Fibroblast of upper back skin (primary cell): ENCODE measurements at regions not wholly inside any gene's neighbourhood (a gene's known extent, or its start where the extent isn't known, plus 50 kb on each side); places are given as distances from the start of the nearest gene placed in this dataset.
"Not testable (repeated sequence)": the region's sequence is repeated elsewhere in the genome, so short reads cannot be mapped to it uniquely, and the experiment has no call there.

Source experiments
- DNase-seq: peaks from one replicate; pipeline ENCODE4 v3.0.0-alpha.2; 2013

DNA sequence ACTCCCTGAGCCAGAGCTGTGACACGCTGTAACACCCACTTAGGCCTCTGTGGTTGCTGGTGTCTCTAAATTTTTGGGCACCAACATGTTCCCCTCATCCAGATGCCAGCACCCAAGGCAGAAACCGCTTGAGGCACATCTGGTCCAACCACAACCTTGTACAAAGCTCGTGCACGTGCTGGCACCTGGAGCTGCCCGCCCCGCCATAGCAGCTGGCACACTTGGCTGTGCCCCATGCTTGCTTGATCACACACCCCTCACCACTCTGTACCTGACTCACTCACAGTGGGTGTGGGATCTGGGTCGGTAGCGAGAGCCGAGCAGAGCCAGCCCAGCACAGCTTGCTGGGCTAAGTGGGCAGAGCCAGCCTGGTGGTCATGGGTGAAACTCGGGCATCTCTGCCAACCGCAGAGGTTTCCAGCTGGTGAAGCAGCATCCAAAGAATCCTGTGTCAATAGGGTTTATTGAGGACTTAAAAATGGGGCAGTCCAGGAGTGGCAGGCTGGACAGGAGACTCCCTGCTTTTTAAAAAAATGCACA lies 1210.4 kb downstream of the TYW1 start:
- DNase-seq: no peak

DNA sequence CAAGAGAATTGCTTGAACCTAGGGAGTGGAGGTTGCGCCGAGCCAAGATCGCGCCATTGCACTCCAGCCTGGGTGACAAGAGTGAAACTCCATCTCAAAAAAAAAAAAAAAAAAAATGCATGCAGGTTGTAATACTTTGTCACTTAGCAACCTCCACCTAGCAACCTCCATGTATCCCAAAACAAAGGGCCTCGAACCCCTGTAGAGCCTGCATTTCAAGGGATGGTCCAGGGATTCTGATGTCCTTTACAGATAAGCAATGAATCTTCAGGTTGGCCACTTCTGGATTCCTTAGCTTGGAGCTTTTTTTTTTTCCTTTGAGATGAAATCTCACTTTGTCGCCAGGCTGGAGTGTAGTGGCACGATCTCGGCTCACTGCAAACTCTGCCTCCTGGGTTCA lies 1211.0 kb downstream of the TYW1 start:
- DNase-seq: no peak

DNA sequence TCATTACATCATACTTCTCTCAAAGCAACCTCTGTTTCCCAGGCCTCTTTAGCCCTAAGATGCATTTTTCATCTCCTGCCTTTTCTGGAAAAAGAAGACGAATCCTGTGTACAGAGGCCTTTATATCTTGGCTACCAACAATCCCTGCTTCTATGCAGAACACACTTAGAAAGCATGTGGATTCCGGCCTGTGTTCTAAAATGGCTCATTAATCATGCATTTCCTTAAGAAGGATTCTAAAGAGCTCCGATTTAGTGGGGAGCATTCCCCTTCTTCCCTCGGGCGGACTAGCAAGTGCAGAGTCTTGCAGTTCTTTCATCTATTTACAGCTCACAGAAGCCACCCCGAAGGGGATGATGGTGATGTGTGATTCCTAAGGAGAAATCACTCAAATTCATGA lies 1212.9 kb downstream of the TYW1 start:
- DNase-seq: no peak

DNA sequence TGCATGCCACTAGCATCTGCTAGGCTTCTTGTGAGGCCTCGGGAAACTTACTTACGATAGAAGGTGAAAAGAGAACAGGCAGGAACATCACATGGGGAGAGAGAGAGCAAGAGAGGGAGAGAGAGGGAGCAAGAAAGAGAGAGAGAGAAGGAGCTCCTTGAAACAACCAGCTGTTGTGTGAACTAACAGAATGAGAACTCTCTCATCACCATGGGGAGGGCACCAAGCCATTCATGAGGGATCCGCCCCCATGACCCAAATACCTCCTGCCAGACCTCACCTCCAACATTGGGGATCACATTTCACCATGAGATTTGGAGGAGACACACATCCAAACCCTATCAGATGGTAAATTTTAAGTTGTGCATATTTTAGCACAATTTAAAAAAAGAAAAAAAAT lies 1217.2 kb downstream of the TYW1 start:
- DNase-seq: no peak

DNA sequence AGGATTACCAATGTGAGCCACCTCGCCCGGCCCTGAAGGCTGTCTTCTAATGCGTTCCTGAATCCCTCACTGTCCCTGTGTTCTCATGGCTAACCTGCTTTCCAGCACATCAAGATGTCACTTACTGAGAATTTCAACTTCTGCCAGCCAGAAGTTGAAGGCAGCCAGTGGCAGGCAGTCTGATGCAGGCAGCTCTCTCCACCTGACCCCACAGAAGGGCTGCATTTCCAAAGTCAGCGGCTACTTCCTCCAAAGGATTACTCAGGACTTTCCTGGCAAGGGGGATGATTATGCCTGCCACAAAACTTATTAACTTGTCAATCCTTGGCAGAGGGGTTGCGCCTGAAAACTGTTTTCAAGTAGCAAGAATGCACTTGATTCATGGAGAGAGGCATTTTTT lies 1219.4 kb downstream of the TYW1 start:
- DNase-seq: peak; percentile 40

DNA sequence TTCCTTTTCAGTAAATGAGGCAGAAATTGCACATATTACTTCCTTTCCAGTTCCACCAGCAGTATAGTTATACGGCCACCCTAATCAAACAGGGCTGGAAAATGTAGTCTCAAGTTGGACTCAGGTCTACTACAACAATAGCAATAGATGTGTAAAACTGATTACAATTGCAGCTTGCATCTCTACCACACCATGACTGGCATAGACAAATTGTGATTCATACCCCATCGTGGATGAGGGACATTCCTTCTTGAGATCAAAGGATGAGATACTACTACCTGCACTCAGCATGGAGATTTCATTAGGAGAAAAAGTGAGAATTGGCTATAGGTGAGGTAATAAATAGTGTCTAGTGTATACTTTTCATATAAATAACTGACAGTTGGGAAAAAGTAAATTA lies 1220.8 kb downstream of the TYW1 start:
- no peak for DNase-seq

DNA sequence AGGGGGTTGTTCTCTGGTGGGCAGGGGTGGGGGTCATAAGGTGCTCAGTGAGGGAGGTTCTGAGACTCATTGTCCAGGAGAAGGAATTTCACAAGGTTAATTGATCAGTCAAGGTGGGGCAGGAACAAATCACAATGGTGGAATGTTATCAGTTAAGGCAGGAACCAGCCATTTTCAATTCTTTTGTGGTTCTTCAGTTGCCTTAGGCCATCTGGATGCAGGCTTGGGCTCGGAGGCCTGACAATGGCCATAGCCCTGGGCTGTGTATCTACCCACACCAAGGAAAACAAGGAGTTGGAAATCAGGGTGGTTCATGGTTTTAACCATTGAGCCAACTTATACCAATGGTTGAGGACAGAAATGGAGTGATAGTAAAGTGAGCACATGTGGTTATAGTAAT lies 1221.8 kb downstream of the TYW1 start:
- DNase-seq: no peak

DNA sequence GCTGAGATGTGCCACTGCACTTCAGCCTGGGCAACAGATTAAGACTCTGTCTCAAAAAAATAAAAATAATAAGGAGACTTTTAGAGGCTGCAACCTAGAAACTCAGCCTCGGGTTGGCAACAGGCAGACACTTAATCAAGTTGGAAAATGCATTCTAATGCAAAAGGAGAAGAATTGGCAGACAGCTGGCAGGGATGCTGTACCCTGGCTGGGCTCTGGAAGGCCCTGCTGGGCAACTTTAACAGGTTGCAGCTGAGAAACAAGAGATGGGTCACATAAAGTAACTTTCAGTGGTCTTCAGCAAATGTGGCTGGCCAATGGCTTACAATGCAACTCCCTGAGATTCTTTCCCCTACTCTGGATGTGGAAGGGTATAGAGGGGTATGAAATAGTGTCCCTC lies 1225.7 kb downstream of the TYW1 start:
- DNase-seq: no peak

DNA sequence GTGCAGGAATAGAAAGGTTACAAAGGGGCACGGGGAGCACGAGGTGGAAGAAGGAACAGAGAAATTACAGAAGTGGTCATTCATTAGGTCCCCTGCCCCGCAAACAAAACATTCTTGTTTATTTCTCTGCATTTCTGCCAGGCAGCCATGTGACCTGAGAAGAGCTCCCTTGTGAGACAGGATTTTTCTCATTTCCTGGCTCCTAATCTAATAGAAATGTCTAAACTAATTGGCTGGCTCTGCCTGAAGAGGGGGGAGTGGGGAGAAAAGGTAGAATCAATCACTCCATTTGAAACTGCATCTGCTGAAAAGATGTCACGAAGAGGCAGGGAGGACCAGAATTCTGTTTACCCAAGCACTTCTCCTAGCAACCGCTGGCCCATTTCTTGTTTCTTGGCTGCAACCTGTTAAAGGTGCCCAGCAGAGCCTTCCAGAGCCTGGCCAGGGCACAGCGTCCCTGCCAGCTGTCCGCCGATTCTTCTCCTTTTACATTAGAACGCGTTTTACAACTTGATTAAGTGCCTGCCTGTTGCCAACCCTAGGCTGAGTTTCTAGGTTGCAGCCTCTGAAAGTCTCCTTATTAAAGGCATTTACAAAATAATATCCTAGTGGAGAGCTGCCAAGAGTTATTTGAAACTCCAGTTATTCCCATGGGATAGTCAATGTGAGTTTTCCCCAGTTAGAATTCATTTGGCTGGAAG lies 1227.6 kb downstream of the TYW1 start:
- DNase-seq: peak; percentile 29

DNA sequence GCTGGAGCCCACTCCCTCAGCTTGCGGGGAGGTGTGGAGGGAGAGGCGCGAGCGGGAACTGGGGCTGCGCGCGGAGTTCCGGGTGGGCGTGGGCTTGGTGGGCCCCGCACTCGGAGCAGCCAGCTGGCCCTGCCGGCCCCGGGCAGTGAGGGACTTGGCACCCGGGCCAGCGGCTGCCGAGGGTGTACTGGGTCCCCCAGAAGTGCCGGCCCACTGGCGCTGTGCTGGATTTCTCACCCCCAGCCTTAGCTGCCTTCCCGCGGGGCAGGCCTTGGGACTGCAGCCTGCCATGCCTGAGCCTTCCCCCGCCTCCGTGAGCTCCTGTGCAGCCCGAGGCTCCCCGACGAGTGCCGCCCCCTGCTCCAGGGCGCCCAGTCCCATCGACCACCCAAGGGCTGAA lies 1234.4 kb downstream of the TYW1 start:
- DNase-seq: not testable (repeated sequence)

DNA sequence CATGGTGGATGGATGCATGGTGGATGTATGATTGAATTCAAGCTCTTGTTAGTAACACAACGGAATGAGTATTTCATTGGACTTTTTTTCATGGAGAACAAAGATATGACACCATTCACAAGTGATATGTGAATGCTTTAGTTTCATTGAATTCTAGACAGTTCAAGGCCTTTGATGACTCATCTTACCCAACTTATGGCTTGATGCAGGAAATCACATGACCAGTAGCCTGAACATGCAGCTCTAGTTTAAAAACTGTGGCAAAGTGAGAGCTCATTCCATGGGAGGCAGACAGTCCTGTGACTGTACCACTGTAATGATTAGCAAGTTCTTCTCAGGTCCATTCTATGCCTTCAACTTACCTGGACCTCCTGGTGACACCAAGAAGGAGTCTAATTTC lies 1239.3 kb downstream of the TYW1 start:
- peak; percentile 33 for DNase-seq

DNA sequence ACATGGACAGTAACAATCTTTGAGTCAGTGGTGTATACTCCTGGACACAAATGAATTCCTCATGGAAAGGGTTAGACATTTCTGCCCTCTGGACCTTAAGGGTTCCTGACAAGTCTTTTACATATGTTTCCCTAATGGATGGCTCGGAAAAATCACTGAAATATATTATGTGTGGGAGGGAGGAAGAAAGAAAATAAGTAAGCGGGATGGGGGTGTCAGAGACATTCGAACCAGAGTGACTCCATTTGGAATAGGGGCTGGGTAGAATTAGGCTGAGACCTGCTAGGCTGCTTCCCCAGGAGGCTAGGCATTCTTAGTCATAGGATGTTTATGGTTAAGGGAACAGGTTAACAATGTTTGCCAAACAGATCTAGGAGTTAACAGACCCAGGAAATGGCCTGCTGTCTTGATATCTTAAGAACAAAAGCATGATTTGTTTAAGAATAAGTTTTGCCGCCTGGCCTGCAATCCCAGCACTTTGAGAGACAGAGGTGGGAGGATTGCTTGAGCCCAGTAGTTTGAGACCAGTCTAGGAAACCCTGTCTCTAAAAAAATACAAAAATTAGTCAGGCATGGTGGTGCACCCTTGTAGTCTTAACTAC lies 1241.7 kb downstream of the TYW1 start:
- no peak for DNase-seq

DNA sequence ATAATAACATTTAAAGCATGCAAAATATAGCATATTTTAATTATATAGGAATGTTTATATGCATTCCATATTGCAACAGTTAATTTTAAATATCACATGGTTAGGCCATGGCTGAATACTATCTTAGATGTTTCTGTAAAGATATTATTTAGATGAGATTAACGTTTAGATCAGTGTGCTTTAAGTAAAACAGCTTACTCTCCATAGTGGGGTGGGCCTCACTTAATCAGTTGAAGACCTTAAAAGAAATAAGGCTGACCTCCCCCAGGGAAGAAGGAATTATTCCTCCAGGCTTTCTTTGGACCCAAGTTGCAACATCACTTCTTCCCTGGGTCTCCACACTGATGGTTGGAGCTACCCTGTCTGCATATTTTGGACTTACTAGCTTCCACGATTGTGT lies 1246.5 kb downstream of the TYW1 start:
- no peak for DNase-seq

DNA sequence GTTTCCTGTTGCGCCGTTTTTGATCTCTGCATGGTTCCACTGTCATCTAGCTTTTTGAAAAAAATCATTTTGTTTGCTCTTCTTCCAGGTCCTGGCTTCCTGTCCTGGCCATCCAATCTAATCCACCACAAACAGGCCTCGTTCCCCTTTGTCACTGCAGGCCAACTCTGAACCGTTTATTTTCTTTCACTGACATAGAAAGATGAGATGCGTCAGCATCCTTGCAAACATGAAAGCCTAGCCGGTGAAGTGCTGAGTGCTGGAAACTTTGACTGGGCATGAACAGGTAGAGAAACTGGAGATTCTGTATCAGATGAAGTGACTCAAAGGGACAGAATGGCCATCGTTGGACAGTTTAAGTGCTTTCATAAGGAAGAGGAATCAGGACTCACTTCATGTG lies 1247.8 kb downstream of the TYW1 start:
- no peak for DNase-seq

DNA sequence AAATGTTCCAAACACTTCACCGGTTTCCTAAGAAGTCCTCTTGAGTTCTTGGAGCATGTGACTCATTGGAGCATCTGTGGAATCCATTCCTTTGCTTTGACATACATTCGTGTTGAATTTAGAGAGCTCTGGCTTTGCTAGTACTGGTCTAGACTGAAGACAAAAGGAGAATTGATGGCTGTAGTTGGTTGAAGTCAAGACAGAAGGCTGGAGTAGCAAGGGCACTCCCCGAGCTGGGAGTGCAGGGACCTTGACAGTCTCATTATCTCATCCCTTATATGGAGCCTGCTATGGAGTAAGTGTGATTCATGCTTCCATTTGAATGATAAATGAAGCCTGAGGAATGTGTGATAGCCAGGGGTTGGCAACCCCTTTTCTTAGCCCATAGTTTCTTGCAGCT lies 1249.1 kb downstream of the TYW1 start:
- DNase-seq: peak; percentile 90

DNA sequence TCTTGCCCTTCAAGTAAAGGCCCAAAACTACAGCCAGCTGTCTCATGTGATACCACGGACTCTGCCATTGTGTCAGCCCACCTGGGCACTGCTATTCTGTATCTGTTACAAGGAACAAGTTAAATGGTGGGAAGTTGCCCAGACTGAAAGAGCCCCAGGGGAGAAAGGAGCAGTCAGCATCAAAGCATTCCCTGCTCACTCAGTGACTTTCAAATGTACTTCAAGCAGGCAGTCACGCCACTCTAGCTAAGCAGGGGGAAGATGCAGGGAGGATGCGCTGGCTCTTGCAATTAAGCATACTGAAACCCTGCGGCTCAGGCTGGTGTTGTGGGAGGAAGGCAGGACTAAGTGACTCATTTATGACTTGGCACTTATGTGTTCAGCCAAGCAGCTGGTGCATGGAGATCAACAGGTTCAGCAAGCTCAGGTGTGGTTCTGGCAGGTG lies 1249.6 kb downstream of the TYW1 start:
- peak; percentile 45 for DNase-seq

DNA sequence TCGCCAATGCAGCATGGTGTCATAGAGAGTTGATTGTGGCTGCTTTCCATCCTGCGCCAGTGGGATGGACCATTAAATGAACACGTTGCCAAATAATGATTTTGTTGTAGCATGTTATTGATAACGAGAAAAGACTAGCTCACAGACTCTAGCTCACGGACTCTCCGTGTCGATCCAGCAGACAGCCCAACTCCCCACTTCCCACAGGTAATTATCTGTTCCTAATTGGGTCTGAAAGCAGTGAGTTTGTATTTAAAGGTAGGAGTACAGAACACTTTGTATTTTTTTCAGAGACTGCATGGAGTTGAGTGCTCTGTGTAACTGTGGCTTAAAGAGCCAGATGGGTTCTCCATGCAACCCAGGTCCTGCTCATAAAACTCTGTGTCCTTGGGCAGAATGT lies 1250.5 kb downstream of the TYW1 start:
- DNase-seq: no peak

DNA sequence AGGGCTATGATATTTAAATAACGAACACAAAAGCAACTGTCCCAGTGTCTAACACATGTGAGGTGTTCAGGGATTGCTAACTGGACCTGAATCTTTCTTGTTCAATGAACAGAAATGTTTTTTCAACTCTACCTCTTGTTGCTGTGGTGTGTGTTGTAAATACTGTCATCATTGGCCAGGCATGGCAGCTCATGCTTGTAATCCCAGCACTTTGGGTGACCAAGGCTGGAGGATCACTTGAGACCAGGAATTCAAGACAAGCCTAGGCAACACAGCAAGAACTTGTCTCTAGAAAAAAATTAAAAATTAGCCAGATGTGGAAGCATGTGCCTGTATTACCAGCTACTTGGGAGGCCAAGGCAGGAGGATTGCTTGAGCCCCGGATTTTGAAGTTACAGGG lies 1250.9 kb downstream of the TYW1 start:
- DNase-seq: no peak

DNA sequence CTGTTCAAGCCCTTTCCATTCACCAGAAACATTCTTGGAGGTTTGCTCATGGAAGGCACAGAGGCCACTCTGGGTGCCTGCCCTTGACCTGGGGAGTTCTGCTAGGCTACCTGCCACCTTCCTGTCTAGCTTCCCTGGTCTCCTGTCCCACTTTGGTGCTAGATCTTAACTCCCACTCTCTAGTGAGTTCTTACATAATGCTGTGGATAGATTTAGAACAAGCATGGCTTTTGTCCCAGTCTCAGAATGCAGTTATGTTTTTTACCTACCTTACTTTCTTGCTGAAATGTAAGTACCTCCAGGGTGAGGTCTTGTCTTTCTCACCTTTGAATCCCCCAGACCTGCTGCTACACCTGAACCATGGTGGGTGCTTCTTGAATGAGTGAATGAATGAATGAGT lies 1252.3 kb downstream of the TYW1 start:
- no peak for DNase-seq

DNA sequence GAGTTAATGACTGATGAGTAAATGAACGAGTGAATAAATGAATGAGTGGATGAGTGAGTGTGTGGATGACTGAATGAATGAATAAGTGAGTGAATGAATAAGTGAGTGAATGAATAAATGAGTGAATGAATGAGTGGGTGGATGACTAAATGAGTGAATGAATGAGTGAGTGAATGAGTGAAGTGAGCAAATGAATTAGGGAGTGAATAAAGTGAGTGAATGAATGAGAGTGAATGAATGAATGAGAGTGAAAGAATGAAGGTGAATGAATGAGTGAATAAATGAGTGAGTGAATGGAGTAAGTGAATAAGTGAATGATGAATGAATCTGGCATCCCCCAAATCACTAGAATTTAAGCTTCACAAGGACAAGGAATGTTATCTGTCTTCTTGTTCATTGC lies 1253.0 kb downstream of the TYW1 start:
- no peak for DNase-seq

DNA sequence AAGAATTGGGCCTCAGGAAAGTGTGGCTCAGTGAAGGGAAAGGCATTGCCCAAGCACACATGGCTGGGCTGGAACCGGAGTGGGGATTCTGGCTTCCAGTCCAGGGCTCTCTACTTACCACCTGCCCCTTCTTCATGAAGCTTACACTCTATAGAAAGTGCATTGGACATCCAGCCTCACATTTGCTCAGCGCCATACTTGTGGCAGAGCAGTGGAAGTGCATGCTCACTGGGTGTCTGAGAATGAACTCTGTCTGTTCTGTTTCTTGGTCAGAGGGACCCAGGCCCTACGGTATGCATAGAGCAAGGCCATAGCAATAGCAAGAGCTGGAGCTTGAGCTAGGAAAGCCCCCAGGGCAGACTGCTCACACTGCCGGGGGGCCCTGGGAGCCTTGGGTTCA lies 1253.5 kb downstream of the TYW1 start:
- no peak for DNase-seq

DNA sequence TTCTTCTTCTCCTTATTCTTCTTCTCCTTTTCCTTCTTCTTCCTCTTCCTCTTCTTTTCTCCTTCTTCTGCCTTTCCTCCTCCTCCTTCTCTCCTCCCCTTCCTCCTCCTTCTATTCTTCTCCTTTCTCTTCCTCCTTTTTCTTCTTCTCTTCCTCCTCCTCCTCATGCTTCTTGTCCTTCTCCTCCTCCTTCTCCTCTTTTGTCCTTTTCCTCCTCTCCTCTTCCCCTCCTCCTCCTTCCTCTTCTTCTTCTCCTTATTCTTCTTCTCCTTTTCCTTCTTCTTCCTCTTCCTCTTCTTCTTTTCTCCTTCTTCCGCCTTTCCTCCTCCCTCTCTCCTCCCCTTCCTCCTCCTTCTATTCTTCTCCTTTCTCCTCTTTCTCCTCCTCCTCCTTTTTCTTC lies 1258.2 kb downstream of the TYW1 start:
- DNase-seq: not testable (repeated sequence)

DNA sequence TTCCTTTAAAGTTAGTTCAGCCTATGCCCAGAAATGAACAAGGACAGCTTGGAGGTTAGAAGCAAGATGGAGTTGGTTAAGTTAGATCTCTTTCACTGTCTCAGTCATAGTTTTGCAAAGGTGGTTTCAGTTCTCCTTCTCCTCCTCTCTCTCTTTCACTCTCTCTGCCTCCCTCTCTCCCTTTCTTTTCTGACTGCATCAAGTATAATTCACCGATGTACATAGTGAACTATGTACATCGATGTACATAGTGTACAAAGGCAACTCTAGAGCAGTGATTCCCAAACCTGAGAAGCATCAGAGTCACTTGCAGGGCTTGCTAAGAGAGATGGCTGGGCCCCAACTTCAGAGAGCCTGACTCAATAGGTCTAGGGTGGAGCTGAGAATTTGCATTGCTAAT lies 1259.7 kb downstream of the TYW1 start:
- no peak for DNase-seq

DNA sequence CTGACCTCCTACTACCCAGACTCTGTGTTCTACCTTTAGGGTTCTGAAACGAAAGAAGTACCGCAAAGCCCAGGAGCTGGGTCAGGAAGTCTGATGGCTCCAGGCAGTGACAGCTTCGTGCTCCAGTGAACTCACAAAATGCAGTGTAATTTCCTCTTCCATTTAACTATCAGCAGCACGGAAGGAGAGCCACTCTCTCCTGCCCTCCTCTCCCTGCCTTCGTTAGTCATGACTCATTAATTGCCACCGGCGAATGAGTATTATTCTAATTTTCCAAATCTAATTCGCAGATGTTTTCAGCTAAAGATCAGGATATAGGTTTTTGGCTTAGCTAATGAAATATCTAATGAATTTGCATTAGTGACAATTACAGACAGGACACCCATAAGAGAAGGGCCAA lies 1262.0 kb downstream of the TYW1 start:
- DNase-seq: peak; percentile 8

DNA sequence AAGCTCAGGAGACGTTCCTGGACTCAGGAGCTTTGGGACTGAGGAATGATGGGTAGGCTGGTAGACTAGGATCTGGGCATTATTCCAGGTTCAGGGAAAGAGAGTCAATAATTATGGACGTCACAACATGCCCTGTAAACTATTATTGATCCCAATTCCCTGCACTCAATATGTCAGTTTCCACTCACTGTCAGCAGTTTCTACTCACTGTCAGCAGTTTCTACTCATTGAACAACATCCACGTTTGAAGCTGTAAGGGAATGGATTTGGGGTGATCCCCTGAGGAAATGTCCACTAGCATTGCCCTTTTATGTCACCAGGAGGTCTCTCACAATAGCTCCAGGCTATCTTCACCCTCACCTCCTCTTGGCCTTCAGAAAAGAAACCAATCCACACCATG lies 1268.6 kb downstream of the TYW1 start:
- no peak for DNase-seq
